ENCODE measurements at regions not wholly inside any gene's neighbourhood (a gene's known extent, or its start where the extent isn't known, plus 50 kb on each side); places are given as distances from the start of the nearest gene placed in this dataset.
"Not testable (repeated sequence)": the region's sequence is repeated elsewhere in the genome, so short reads cannot be mapped to it uniquely, and the experiment has no call there.

DNA sequence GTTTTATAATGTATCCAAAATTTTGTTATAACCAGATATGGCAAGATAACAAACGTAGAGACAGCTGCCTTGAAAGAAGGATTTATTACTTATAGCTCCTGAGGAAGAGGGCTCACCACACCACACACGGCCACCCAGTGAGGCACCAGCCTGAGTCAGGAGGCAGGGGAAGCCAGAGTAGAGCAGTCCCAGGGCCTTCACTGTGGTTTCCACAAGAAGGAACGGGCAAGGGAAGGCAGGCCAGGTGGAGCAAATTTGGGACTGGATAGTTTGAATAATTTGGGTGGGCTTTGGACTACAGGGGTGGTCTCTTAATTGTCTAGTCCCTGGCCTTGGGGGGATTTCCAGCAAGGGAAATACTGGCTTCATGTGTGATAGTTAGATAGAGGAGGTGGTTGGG is 72.5 kb downstream of the RRAGC start:
- in situ Hi-C loops (cut with HindIII; ENCODE audit: low sequenced_read_pairs) = no loop called here

DNA sequence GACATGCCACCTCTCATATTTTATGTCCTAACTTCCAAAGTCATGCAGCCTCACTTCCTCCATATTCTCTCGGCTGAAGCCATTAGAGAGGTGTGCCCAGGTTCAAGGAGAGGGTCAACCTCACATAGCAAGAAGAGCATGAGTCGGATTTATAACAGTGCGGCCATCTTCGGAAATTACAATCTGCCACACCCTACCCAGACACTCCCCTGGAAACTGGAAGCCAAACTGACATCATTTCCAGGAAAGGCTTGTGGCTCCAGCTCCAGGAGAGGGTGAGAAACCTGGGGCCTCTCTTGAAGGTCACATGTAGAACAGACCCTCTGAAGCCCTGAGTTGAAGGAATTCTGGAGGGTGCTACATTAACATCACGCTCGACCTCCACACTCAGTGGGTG is 73.5 kb downstream of the RRAGC start:
- in situ Hi-C loops (cut with HindIII; ENCODE audit: low sequenced_read_pairs) = no loop called here

GRCh38 chr1:38785285-38786039 is 74.1 kb downstream of the RRAGC start:
- in situ Hi-C loops (cut with HindIII; ENCODE audit: low sequenced_read_pairs) = no loop called here

GRCh38 chr1:38784452-38785284 is 74.9 kb downstream of the RRAGC start:
- in situ Hi-C loops (cut with HindIII; ENCODE audit: low sequenced_read_pairs) = no loop called here

- in situ Hi-C loops (cut with HindIII; ENCODE audit: low sequenced_read_pairs) = no loop called here
These were observed 75.8 kb downstream of the RRAGC start for GRCh38 chr1:38783640-38784229.

DNA sequence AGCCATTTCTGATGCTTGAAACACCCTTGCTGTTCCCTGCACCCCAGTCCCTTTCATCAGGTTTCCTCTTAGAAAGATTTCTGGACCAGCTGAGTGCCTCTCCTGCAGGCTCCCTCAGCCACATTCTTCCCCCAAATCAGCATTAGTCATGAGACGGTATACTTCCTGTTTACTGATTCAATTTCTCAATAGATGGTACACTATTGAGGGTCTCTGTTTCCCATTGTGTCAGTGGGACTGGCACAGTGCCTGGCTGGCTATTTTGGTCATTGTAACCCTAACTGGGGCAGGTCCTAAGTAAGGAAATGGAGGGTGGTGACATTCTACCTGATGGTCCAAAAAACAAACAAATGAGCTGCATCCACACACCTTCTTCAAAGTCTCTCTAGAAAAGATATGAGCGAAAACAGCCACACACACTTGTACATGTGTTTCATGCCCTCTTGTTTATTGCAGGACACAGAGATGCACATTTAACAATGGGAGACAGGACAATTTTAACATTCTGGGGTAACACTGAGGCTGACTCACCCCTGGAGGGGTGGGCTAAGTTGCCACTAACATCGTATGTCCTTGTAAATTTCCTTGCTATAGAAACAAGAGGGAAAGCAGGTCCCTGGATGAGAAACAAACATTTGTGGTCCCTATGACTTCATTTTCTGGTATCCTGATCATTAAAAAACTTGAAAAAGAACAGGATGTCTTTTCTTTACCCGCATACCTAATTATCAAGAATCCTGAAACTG is 77.5 kb downstream of the RRAGC start:
- in situ Hi-C loops (cut with HindIII; ENCODE audit: low sequenced_read_pairs) = no loop called here

DNA sequence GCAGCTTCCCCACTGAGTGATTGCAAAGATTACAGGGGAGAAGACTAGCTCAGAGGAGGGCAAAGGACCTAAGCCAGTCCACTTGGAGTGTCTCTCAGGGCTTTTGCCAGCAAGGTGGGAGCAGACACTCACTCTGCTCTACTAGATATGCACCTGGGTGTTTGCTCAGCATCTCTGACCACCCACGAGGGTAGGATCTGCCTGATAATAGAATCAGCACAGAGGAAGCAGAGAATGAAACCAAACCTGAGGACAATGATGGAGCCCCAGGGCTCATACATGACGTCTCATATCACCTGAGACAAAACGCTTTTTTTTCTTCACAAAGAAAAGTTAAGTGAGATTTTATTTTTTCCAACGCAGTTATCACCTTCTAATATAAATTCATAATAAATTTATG is 79.4 kb downstream of the RRAGC start:
- in situ Hi-C loops (cut with HindIII; ENCODE audit: low sequenced_read_pairs) = no loop called here

- in situ Hi-C loops (cut with HindIII; ENCODE audit: low sequenced_read_pairs) = no loop called here
These were observed 80.1 kb downstream of the RRAGC start for GRCh38 chr1:38779491-38779890.

DNA sequence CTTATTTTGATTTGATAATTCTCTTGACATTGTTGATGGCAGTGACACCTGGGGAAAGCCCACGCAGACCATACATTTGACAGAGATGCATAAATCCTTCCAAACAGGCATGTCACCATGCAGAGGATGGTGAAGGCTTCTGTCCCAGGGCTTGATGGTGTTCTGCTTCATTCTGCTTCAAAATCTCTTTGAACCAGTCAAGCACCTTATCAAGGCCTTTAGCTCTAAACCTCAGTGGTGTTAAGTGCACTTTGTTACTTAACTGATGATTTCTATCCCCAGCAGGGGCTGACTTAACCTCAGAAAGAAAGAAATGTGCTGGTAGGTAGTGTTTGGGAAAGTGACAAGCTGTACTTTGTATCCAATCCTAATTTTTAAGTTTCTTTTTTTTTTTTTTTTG is 81.1 kb downstream of the RRAGC start:
- in situ Hi-C loops (cut with HindIII; ENCODE audit: low sequenced_read_pairs) = no loop called here

DNA sequence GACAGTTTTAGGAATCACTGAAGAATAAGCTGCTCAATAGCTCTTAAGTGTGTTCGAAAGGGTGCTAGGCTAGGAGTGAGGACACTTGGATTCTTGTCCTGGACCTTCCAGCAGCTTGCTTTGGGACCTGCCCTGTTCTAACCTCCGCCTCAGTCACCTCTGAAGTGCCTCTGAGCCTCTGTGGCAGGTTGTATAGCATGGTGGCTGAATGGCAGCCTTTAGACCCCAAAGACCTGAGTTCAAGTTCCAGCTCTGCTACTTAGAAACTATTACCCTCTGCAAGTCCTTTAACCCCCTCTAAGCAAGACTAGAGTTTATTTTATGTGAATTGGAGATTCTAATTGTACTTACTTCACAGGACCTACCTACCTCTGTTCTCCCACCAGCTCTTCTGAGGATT is 81.5 kb downstream of the RRAGC start:
- in situ Hi-C loops (cut with HindIII; ENCODE audit: low sequenced_read_pairs) = no loop called here

- in situ Hi-C loops (cut with HindIII; ENCODE audit: low sequenced_read_pairs) = no loop called here
These were observed 82.1 kb downstream of the RRAGC start for GRCh38 chr1:38777464-38777957.

- in situ Hi-C loops (cut with HindIII; ENCODE audit: low sequenced_read_pairs) = no loop called here
These were observed 83.0 kb downstream of the RRAGC start for GRCh38 chr1:38776466-38777065.

DNA sequence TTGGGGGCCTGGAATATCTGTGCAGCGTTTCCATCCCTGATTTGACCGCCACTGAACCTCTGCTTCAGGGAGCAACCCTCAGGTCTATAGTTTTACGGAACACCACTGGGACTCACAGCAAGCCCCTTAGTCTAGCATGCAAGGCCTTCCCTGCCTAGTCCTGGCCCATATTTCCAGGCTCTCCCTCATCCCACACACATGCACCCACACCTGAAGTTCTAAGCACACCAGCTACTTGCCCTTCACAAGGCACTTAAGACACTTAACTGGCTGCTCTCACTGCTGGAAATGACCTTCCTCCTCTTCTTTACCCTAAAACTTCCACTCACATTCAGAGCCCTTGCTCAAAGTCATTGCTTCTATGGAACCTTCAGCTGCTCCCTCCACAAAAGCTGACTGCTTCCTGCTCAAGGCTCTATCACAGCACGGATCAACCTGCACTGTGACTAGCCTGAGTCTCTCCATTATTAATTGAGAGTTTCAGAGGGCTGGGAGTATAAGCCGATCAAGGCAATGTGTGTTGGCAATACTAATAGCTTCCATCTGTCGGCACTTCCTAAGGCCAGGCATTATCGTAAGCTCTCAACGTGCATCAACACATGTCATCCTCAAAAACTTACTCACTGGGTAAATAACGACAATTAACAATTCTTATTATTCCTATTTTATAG is 84.3 kb downstream of the RRAGC start:
- in situ Hi-C loops (cut with HindIII; ENCODE audit: low sequenced_read_pairs) = no loop called here

- in situ Hi-C loops (cut with HindIII; ENCODE audit: low sequenced_read_pairs) = no loop called here
These were observed 86.1 kb downstream of the RRAGC start for GRCh38 chr1:38773483-38773882.

- in situ Hi-C loops (cut with HindIII; ENCODE audit: low sequenced_read_pairs) = no loop called here
These were observed 86.6 kb downstream of the RRAGC start for GRCh38 chr1:38772953-38773352.

DNA sequence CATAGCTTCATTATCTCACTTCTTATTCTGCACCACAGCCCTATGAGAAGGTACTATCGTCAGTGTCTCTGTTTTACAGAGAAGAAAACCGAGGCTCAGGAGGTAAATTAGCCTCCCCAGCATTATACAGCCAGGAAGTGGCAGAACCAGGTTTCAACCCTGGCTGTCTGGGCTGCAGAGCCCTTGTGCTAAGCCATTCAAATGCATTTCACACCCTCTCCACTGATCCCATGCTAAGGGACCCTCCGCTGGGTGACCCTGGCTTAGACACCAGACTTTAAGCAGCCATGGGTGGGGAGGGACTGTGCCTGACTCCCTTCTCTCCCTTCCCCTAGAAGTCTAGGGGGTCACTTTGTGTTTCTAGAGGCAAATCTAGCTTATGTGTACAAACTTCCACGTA is 87.5 kb downstream of the RRAGC start:
- in situ Hi-C loops (cut with HindIII; ENCODE audit: low sequenced_read_pairs) = no loop called here

GRCh38 chr1:38770516-38771173 is 88.9 kb downstream of the RRAGC start:
- in situ Hi-C loops (cut with HindIII; ENCODE audit: low sequenced_read_pairs) = not testable (repeated sequence)

GRCh38 chr1:38766125-38766524 is 93.4 kb downstream of the RRAGC start:
- in situ Hi-C loops (cut with HindIII; ENCODE audit: low sequenced_read_pairs) = no loop called here

- in situ Hi-C loops (cut with HindIII; ENCODE audit: low sequenced_read_pairs) = no loop called here
These were observed 96.5 kb downstream of the RRAGC start for GRCh38 chr1:38763121-38763520.

DNA sequence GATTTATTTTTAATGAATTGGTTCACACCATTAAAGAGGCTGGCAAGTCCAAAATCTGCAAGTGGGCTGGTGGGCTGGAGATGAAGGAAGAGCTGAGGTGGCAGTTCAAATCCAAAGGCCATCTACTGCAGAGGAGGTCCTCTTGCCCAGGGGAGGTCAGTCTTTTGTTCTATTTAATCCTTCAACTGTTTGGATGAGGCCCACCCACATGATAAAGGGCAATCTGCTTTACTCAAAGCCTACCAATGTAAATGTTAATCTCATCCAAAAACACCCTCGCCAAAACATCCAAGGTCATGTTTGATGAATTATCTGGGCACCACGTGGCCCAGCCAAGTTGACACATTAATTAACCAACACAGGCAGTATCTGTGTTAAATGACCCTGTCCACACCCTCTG is 99.0 kb downstream of the RRAGC start:
- in situ Hi-C loops (cut with HindIII; ENCODE audit: low sequenced_read_pairs) = no loop called here

All from DLD1 (cell line).